C4-2B (cell line): ENCODE measurements at regions not wholly inside any gene's neighbourhood (a gene's known extent, or its start where the extent isn't known, plus 50 kb on each side); places are given as distances from the start of the nearest gene placed in this dataset.

Source experiments
- CTCF ChIP-seq: fragments of 450-650 bp; conservative IDR thresholded peaks from 2 replicates; pipeline ENCODE4 v1.5.1; 2017; ENCODE audit warnings: mild to moderate bottlenecking
- ZFX ChIP-seq: fragments of 450-650 bp; IDR thresholded peaks from 2 replicates; pipeline ENCODE4 v1.6.1; 2017

- TF ChIP-seq CTCF (no peak), ZFX (no peak)
Measured at GRCh38 chr18:78692105-78692504, 287.5 kb upstream of the SALL3 start.
